SK-N-SH (cell line): ENCODE measurements at regions not wholly inside any gene's neighbourhood (a gene's known extent, or its start where the extent isn't known, plus 50 kb on each side); places are given as distances from the start of the nearest gene placed in this dataset.
A peak's percentile ranks its signal among the peaks of the same experiment; 100 is the strongest.

ENCODE experiments used
- CTCF ChIA-PET: fragments of 300-600, 350-600 bp; formaldehyde crosslinking; extraction: SDS; loops from one replicate; lab custom pipeline; 2021; lab: Yijun Ruan, JAX
- POLR2A ChIA-PET: fragments of 350-600 bp; sonication (Branson Sonifier 250); formaldehyde crosslinking; extraction: SDS; loops from one replicate; lab custom pipeline; 2020; ENCODE audit warnings: antibody characterized with exemption, inconsistent platforms; lab: Yijun Ruan, JAX
- DNase-seq: peaks from one replicate; pipeline ENCODE4 v3.0.0; 2012
- H2AFZ ChIP-seq: fragments of 200-600 bp; sonication (generic); 2 replicates; pipeline ENCODE4 v1.8.1; 2016; ENCODE audit warnings: antibody characterized with exemption, mild to moderate bottlenecking, low read depth
- H3F3A ChIP-seq: fragments of 200-600 bp; sonication (generic); replicated peaks from 2 replicates; pipeline ENCODE3; 2016; ENCODE audit warnings: antibody characterized with exemption, mild to moderate bottlenecking; ENCODE audit not compliant: insufficient read depth
- H3K27ac ChIP-seq, 2 experiments: fragments of 200-500 bp in 1 of 2; fragments of 200-600 bp in 1 of 2; sonication (Bioruptor generic) in 1 of 2; sonication (generic), shearing (Covaris generic) in 1 of 2; 2 replicates each; pipeline versions ENCODE4 v1.5.1 to v1.6.1; 2014 to 2016; ENCODE audit warnings: low read depth in 2 of 2, inconsistent platforms in 1 of 2, low read length in 1 of 2, mild to moderate bottlenecking in 1 of 2, mixed read lengths in 1 of 2
- H3K27me3 ChIP-seq: fragments of 200-600 bp; sonication (generic), shearing (Covaris generic); 2 replicates; pipeline ENCODE4 v1.6.1; 2016; ENCODE audit warnings: mixed run types; ENCODE audit not compliant: insufficient read depth
- H3K36me3 ChIP-seq, 2 experiments: fragments of 200-500 bp in 1 of 2; fragments of 200-600 bp in 1 of 2; sonication (Bioruptor generic) in 1 of 2; sonication (generic) in 1 of 2; replicated peaks in 1 of 2; 2 replicates each; pipeline versions ENCODE3 to v1.5.1; 2014 to 2016; ENCODE audit warnings: low read length in 1 of 2, mild to moderate bottlenecking in 1 of 2; ENCODE audit not compliant: insufficient read depth in 2 of 2, control insufficient read depth in 1 of 2
- H3K4me1 ChIP-seq, 2 experiments: fragments of 200-500 bp in 1 of 2; fragments of 200-600 bp in 1 of 2; sonication (Bioruptor generic) in 1 of 2; sonication (generic), shearing (Covaris generic) in 1 of 2; 2 replicates each; pipeline versions ENCODE4 v1.5.1 to v1.6.1; 2014 to 2016; ENCODE audit warnings: low read depth in 1 of 2, low read length in 1 of 2, mixed run types in 1 of 2; ENCODE audit not compliant: insufficient read depth in 2 of 2, control insufficient read depth in 1 of 2
- H3K4me2 ChIP-seq: fragments of 200-600 bp; sonication (generic), shearing (Covaris generic); 2 replicates; pipeline ENCODE4 v1.6.1; 2017; ENCODE audit warnings: mixed run types
- H3K4me3 ChIP-seq, 2 experiments: fragments of 200-500 bp in 1 of 2; fragments of 200-600 bp in 1 of 2; sonication (Bioruptor generic) in 1 of 2; sonication (generic), shearing (Covaris generic) in 1 of 2; 2 replicates each; pipeline versions ENCODE4 v1.5.1 to v1.8.1; 2014 to 2016; ENCODE audit warnings: low read depth in 2 of 2, inconsistent platforms in 1 of 2, low read length in 1 of 2, mild to moderate bottlenecking in 1 of 2, mixed read lengths in 1 of 2, moderate library complexity in 1 of 2
- H3K79me2 ChIP-seq: fragments of 200-600 bp; sonication (generic); 2 replicates; pipeline ENCODE4 v1.8.1; 2017; ENCODE audit warnings: mild to moderate bottlenecking; ENCODE audit not compliant: insufficient read depth
- H3K9ac ChIP-seq: fragments of 200-600 bp; sonication (generic); 2 replicates; pipeline ENCODE4 v1.6.1; 2017; ENCODE audit warnings: mixed run types
- H3K9me2 ChIP-seq: fragments of 200-600 bp; sonication (generic); 2 replicates; pipeline ENCODE4 v1.6.1; 2017; ENCODE audit warnings: mixed run types
- H3K9me3 ChIP-seq: fragments of 200-600 bp; sonication (generic); 2 replicates; pipeline ENCODE4 v1.6.1; 2017; ENCODE audit warnings: mixed run types, mild to moderate bottlenecking, moderate library complexity
- H4K20me1 ChIP-seq: fragments of 200-600 bp; sonication (generic); 2 replicates; pipeline ENCODE4 v1.6.1; 2017; ENCODE audit warnings: mild to moderate bottlenecking, mixed run types; ENCODE audit not compliant: insufficient read depth
- EP300 ChIP-seq, 2 experiments: IDR thresholded peaks; 2 replicates each; pipeline versions ENCODE4 v1.4.0 to v1.6.1; 2012; ENCODE audit warnings: borderline replicate concordance in 1 of 2, low read depth in 1 of 2, low read length in 1 of 2
- FOXM1 ChIP-seq: IDR thresholded peaks from 2 replicates; pipeline ENCODE4 v1.4.0; 2012; ENCODE audit warnings: low read depth, mild to moderate bottlenecking
- GABPA ChIP-seq: IDR thresholded peaks from 2 replicates; pipeline ENCODE4 v1.4.0; 2012; ENCODE audit warnings: low read depth, mild to moderate bottlenecking
- JUND ChIP-seq: IDR thresholded peaks from 2 replicates; pipeline ENCODE4 v1.4.0; 2012
- MEF2A ChIP-seq: IDR thresholded peaks from 2 replicates; pipeline ENCODE4 v1.4.0; 2012; ENCODE audit warnings: low read depth, borderline replicate concordance
- NFIC ChIP-seq: IDR thresholded peaks from 2 replicates; pipeline ENCODE4 v1.4.0; 2012; ENCODE audit warnings: borderline replicate concordance
- POLR2AphosphoS5 ChIP-seq: IDR thresholded peaks from 2 replicates; pipeline ENCODE4 v1.6.1; 2012; ENCODE audit warnings: low read depth, low read length
- REST ChIP-seq: IDR thresholded peaks from 2 replicates; pipeline ENCODE4 v1.6.1; 2012; ENCODE audit warnings: mild to moderate bottlenecking, low read depth, low read length, moderate library complexity
- RXRA ChIP-seq: IDR thresholded peaks from 2 replicates; pipeline ENCODE4 v1.4.0; 2012; ENCODE audit warnings: low read depth, mild to moderate bottlenecking, borderline replicate concordance
- SMC3 ChIP-seq: IDR thresholded peaks from 2 replicates; pipeline ENCODE4 v1.6.1; 2012; ENCODE audit warnings: low read depth, low read length, improper control_type of control experiment
- TAF1 ChIP-seq: IDR thresholded peaks from 2 replicates; pipeline ENCODE4 v1.6.1; 2012; ENCODE audit warnings: low read depth, mild to moderate bottlenecking, low read length, moderate library complexity, borderline replicate concordance
- TCF12 ChIP-seq: IDR thresholded peaks from 2 replicates; pipeline ENCODE4 v1.4.0; 2012
- YY1 ChIP-seq: IDR thresholded peaks from 2 replicates; pipeline ENCODE4 v1.4.0; 2012; ENCODE audit warnings: low read depth, mild to moderate bottlenecking
- WGBS: methylation state at CpG from one replicate; pipeline ENCODE4 v1.1.6; 2017; ENCODE audit warnings: low lambda C conversion rate; 5-methylcytosine and 5-hydroxymethylcytosine counted together
- TF ChIP-seq, protein P1 (sequence below): IDR thresholded peaks from 2 replicates; pipeline ENCODE4; 2012
- TF ChIP-seq, protein P2 (sequence below): fragments of 150-350 bp; IDR thresholded peaks from 2 replicates; pipeline ENCODE4 v1.6.1; 2016; ENCODE audit warnings: mild to moderate bottlenecking, low read depth, low read length

GRCh38 chr6:11952316-11952715 lies 59.8 kb upstream of the HIVEP1 start:
- Histone ChIP-seq H3K27me3 (no peaks in the 10 kb centered on the region), H3K9ac (peak overlapping the region; percentile 11; the same call in 1 of the 2 replicates), H3K9me3 (no peaks in the 10 kb centered on the region), H3K36me3 (no peaks in the 10 kb centered on the region), H3K79me2 (no peaks in the 10 kb centered on the region), H4K20me1 (no peaks in the 10 kb centered on the region), H2AFZ (no peak overlapping the region), H3K9me2 (no peaks in the 10 kb centered on the region), H3K27ac (peak overlapping the region in 1 of 2 experiments; percentile 87; a peak in 2 of 4 replicates), H3K4me2 (peak overlapping the region; percentile 40; the same call in 1 of the 2 replicates), H3F3A (peaks cover 8% of the 10 kb centered on the region), H3K4me3 (no peak overlapping the region), H3K4me1 (peaks cover 0 to 3% of the 10 kb centered on the region in 2 experiments; a peak in 2 of 4 replicates)
- TF ChIP-seq REST (no peak), POLR2AphosphoS5 (no peak), YY1 (no peak), TCF12 (no peak), MEF2A (peak; percentile 30; the same call in 1 of the 2 replicates), EP300 (IDR thresholded peaks at IDR 0.05; ENCODE audit: borderline replicate concordance in 1 of 2, low read depth in 1 of 2, low read length in 1 of 2) (peak in 1 of 2 experiments; percentile 23; a peak in 1 of 4 replicates), TAF1 (no peak)
- TF ChIP-seq, protein P1, sequence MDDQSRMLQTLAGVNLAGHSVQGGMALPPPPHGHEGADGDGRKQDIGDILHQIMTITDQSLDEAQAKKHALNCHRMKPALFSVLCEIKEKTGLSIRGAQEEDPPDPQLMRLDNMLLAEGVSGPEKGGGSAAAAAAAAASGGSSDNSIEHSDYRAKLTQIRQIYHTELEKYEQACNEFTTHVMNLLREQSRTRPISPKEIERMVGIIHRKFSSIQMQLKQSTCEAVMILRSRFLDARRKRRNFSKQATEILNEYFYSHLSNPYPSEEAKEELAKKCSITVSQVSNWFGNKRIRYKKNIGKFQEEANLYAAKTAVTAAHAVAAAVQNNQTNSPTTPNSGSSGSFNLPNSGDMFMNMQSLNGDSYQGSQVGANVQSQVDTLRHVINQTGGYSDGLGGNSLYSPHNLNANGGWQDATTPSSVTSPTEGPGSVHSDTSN = peak; percentile 40; the same call in 1 of the 2 replicates
- DNase-seq = no peak
- CTCF ChIA-PET = interaction anchor here (1.3 kb wide), 1 partner anchor 13 kb away, joined by 3 read pairs; no protein-coding TSS in a partner anchor
- POLR2A ChIA-PET = no interaction called here
- 33% methylated on average over 2 of the region's 2 CpGs for WGBS

GRCh38 chr6:11951868-11952267 lies 60.2 kb upstream of the HIVEP1 start:
- H2AFZ ChIP-seq = no peak overlapping the region
- no peaks in the 10 kb centered on the region for H3K79me2 ChIP-seq
- H3K9me2 ChIP-seq = no peaks in the 10 kb centered on the region
- no peak for DNase-seq
- peaks cover 0 to 3% of the 10 kb centered on the region in 2 experiments; a peak in 2 of 4 replicates for H3K4me1 ChIP-seq
- H3K9me3 ChIP-seq = no peaks in the 10 kb centered on the region
- WGBS = 49% methylated on average over 3 of the region's 3 CpGs
- no peaks in the 10 kb centered on the region for H3K27me3 ChIP-seq
- CTCF ChIA-PET = interaction anchor here (1.3 kb wide), 1 partner anchor 12 kb away, joined by 3 read pairs; no protein-coding TSS in a partner anchor
- peaks cover 8% of the 10 kb centered on the region for H3F3A ChIP-seq
- H3K4me2 ChIP-seq = peak overlapping the region; percentile 40; the same call in 1 of the 2 replicates
- no peaks in the 10 kb centered on the region for H3K36me3 ChIP-seq
- no peak overlapping the region for H3K4me3 ChIP-seq
- peak overlapping the region in 1 of 2 experiments; percentile 87; a peak in 2 of 4 replicates for H3K27ac ChIP-seq
- peak overlapping the region; percentile 5; the same call in 1 of the 2 replicates for H3K9ac ChIP-seq
- H4K20me1 ChIP-seq = no peaks in the 10 kb centered on the region
- POLR2A ChIA-PET = no interaction called here
- TF ChIP-seq RXRA = no peak
- TF ChIP-seq GABPA = no peak
- no peak for TF ChIP-seq JUND
- no peak for TF ChIP-seq SMC3
- TF ChIP-seq FOXM1 = no peak
- TF ChIP-seq NFIC = no peak
- TF ChIP-seq, protein P2, sequence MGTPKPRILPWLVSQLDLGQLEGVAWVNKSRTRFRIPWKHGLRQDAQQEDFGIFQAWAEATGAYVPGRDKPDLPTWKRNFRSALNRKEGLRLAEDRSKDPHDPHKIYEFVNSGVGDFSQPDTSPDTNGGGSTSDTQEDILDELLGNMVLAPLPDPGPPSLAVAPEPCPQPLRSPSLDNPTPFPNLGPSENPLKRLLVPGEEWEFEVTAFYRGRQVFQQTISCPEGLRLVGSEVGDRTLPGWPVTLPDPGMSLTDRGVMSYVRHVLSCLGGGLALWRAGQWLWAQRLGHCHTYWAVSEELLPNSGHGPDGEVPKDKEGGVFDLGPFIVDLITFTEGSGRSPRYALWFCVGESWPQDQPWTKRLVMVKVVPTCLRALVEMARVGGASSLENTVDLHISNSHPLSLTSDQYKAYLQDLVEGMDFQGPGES = no peak
- TF ChIP-seq, all 33 proteins: peak for 0
